ENCODE measurements at regions not wholly inside any gene's neighbourhood (a gene's known extent, or its start where the extent isn't known, plus 50 kb on each side); places are given as distances from the start of the nearest gene placed in this dataset.

DNA sequence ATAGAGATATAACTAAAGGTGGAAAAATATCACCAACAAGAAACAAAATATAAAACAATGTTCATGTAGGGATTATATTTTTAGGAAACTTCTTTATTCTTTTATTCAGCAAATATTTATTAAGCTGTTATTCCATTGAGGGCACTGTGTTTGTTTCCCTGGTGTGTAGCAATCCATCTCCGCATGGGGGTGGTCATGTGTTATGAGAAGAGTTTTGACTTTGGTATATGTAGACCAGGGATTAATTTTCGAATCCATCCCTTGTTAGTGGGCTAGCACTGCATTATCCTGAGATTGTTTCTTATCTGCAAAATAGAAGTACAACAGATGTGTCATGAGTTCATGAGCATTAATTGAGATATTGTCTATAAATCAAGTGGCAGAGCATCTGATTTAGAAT is 190.2 kb upstream of the LRRC7 start:
- no peaks in the 10 kb centered on the region for H3K36me3 ChIP-seq (ENCODE audit: control insufficient read depth, insufficient read depth, low read length)
- peak; percentile 2 for DNase-seq (ENCODE audit: low read depth)
- H3K27me3 ChIP-seq (ENCODE audit: control insufficient read depth, insufficient read depth, low read length) = no peaks in the 10 kb centered on the region
- TF ChIP-seq, protein P1, sequence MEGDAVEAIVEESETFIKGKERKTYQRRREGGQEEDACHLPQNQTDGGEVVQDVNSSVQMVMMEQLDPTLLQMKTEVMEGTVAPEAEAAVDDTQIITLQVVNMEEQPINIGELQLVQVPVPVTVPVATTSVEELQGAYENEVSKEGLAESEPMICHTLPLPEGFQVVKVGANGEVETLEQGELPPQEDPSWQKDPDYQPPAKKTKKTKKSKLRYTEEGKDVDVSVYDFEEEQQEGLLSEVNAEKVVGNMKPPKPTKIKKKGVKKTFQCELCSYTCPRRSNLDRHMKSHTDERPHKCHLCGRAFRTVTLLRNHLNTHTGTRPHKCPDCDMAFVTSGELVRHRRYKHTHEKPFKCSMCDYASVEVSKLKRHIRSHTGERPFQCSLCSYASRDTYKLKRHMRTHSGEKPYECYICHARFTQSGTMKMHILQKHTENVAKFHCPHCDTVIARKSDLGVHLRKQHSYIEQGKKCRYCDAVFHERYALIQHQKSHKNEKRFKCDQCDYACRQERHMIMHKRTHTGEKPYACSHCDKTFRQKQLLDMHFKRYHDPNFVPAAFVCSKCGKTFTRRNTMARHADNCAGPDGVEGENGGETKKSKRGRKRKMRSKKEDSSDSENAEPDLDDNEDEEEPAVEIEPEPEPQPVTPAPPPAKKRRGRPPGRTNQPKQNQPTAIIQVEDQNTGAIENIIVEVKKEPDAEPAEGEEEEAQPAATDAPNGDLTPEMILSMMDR (IDR thresholded peaks at IDR 0.05; ENCODE audit: insufficient read depth, low read length, severe bottlenecking) = no peak
- no peak for FAIRE-seq
- H3K4me3 ChIP-seq (ENCODE audit: low read depth, low read length) = no peak overlapping the region

DNA sequence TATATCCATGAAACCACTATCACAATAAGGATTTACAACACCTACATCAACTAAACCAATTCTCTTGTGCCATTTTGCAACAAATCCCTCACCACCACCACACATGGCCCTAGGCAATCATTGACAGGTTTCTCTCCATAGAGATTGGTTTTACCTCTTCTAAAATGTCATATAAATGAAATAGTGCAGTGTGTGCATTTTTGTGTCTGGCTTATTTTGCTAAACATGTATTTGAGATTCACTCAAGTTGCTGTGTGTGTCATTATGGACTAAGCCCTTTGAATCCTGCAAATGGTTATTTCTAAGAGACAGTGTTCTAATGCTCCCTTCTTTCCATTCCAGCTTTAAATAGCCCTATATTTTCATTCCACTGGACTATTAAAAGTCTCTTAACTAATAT is 179.7 kb upstream of the LRRC7 start:
- H3K36me3 ChIP-seq (ENCODE audit: control insufficient read depth, insufficient read depth, low read length) = no peaks in the 10 kb centered on the region
- no peak for FAIRE-seq
- TF ChIP-seq, protein P1 (IDR thresholded peaks at IDR 0.05; ENCODE audit: insufficient read depth, low read length, severe bottlenecking) = no peak
- DNase-seq (ENCODE audit: low read depth) = no peak
- H3K4me3 ChIP-seq (ENCODE audit: low read depth, low read length) = no peak overlapping the region
- no peaks in the 10 kb centered on the region for H3K27me3 ChIP-seq (ENCODE audit: control insufficient read depth, insufficient read depth, low read length)

DNA sequence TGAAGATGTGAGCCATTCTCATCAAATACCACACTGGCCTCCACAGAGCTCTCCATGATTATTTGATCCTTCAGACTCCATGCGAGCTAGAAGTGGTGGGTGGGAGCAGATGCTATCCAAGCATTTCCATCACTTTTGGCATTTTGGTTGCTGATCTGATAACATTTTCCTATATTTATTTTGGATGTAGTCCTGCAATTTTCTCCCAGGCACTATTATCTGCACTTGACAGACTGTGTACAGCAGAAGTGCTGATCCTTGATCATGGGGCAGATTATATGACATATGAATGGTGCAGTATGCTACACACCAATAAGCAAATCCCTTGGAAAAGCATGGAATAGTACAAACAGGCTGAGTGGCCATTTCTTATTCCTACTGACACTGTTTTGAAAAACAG is 167.6 kb upstream of the LRRC7 start:
- no peak for FAIRE-seq

GRCh38 chr1:69401879-69402278 is 165.8 kb upstream of the LRRC7 start:
- no peak for DNase-seq (ENCODE audit: low read depth)
- no peaks in the 10 kb centered on the region for H3K27me3 ChIP-seq (ENCODE audit: control insufficient read depth, insufficient read depth, low read length)
- no peaks in the 10 kb centered on the region for H3K36me3 ChIP-seq (ENCODE audit: control insufficient read depth, insufficient read depth, low read length)
- FAIRE-seq = no peak
- TF ChIP-seq, protein P1 (IDR thresholded peaks at IDR 0.05; ENCODE audit: insufficient read depth, low read length, severe bottlenecking) = no peak
- no peak overlapping the region for H3K4me3 ChIP-seq (ENCODE audit: low read depth, low read length)

More for the DNA sequence above, 167.6 kb upstream of the LRRC7 start:
- no peak for DNase-seq (ENCODE audit: low read depth)
- Histone ChIP-seq H3K36me3 (ENCODE audit: control insufficient read depth, insufficient read depth, low read length) (no peaks in the 10 kb centered on the region), H3K4me3 (ENCODE audit: low read depth, low read length) (no peak overlapping the region), H3K27me3 (ENCODE audit: control insufficient read depth, insufficient read depth, low read length) (no peaks in the 10 kb centered on the region)
- TF ChIP-seq, protein P1 (IDR thresholded peaks at IDR 0.05; ENCODE audit: insufficient read depth, low read length, severe bottlenecking) = no peak

DNA sequence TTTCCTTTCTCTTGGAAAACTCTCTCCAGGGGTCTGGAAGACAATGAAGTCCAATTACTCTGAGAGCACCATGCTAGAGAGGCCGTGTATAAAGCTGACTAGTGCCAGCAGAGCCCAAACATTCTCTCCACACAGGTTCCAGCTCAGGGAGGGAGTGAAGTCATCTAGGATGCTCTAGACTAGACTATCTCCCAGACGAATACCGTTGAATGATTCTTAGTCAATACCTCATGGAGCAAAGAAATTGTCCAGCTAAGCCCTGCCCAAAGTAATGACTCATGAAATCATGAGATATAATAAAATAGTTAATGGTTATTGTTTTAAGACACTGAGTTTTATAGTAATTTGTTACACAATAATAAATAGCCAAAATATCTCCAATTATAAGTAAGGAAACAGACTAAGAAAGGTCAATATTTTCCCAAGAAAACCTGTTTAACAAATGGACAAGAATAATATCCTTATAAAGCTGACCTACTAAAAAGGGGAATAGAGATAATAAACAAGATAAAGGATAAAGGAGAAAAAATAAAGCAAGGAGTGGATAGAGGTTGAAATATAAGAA is 163.9 kb upstream of the LRRC7 start:
- DNase-seq (ENCODE audit: low read depth) (no peak), FAIRE-seq (no peak)
- H3K36me3 ChIP-seq (ENCODE audit: control insufficient read depth, insufficient read depth, low read length) = no peaks in the 10 kb centered on the region
- H3K27me3 ChIP-seq (ENCODE audit: control insufficient read depth, insufficient read depth, low read length) = no peaks in the 10 kb centered on the region
- no peak overlapping the region for H3K4me3 ChIP-seq (ENCODE audit: low read depth, low read length)
- TF ChIP-seq, protein P1 (IDR thresholded peaks at IDR 0.05; ENCODE audit: insufficient read depth, low read length, severe bottlenecking) = no peak

DNA sequence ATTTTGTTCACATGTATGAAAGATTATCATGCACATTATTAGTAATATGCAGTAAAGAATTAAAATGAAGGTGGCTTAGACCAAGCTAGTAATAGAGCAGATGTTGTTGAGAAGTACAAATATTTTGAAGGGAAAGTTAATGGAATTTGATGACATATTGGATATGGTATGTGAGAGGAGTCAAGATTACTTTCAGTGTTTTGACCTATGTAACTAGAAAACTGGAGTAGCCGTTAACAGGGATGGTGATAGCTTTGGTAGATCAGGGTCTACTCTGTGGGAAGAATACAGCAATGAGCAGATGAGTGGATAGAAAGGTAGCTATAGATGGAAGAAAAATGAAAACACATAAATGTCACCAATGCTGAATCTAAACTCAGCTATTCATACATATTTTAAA is 163.2 kb upstream of the LRRC7 start:
- DNase-seq (ENCODE audit: low read depth) (no peak), FAIRE-seq (no peak)
- TF ChIP-seq, protein P1 (IDR thresholded peaks at IDR 0.05; ENCODE audit: insufficient read depth, low read length, severe bottlenecking) = no peak
- no peak overlapping the region for H3K4me3 ChIP-seq (ENCODE audit: low read depth, low read length)
- H3K27me3 ChIP-seq (ENCODE audit: control insufficient read depth, insufficient read depth, low read length) = no peaks in the 10 kb centered on the region
- no peaks in the 10 kb centered on the region for H3K36me3 ChIP-seq (ENCODE audit: control insufficient read depth, insufficient read depth, low read length)
